Mucosa of descending colon (tissue), 3 donors: ENCODE measurements at regions not wholly inside any gene's neighbourhood (a gene's known extent, or its start where the extent isn't known, plus 50 kb on each side); places are given as distances from the start of the nearest gene placed in this dataset.
"Not testable (repeated sequence)": the region's sequence is repeated elsewhere in the genome, so short reads cannot be mapped to it uniquely, and the experiment has no call there.

ENCODE experiments used
- ATAC-seq: fragments of 200-7000 bp; cut with Tn5 transposase; one replicate; pipeline ENCODE4 v1.9.1; 2020; ENCODE audit warnings: mild to moderate bottlenecking, moderate library complexity
- DNase-seq, 3 donors: peaks; one replicate each; pipeline ENCODE4 v3.0.0-alpha.2; 2020
- H3K36me3 ChIP-seq: fragments of 200-600 bp; one replicate; pipeline ENCODE4 v1.8.0; 2021; ENCODE audit warnings: low read depth, mild to moderate bottlenecking
- H3K4me1 ChIP-seq: fragments of 200-600 bp; one replicate; pipeline ENCODE4 v1.8.0; 2021; ENCODE audit warnings: low read depth, mild to moderate bottlenecking
- H3K4me3 ChIP-seq: fragments of 200-600 bp; one replicate; pipeline ENCODE4 v1.8.0; 2021; ENCODE audit warnings: mild to moderate bottlenecking
- H3K9me3 ChIP-seq: fragments of 200-600 bp; one replicate; pipeline ENCODE4 v1.8.0; 2021; ENCODE audit warnings: mild to moderate bottlenecking
- intact Hi-C, 2 donors: fragments of 100-400 bp; cut with DNase I in 1 of 2; cut with micrococcal nuclease in 1 of 2; formaldehyde crosslinking; loops; one replicate each; pipeline versions ENCODE4 v1.11.0 to v1.11.1; 2022; cut with DNase I, micrococcal nuclease
- TF ChIP-seq, protein P1 (sequence below): fragments of 200-600 bp; IDR thresholded peaks from one replicate; pipeline ENCODE4 v1.8.0; 2022; ENCODE audit warnings: antibody characterized with exemption, mild to moderate bottlenecking
- donor health status: DM: no; HTN: no; CAD: no; lungs with moderate emphysema.
- donor health status: DM: no; HTN: no; CAD: no.
- donor health status: DM: no; HTN: yes; CAD: no.

DNA sequence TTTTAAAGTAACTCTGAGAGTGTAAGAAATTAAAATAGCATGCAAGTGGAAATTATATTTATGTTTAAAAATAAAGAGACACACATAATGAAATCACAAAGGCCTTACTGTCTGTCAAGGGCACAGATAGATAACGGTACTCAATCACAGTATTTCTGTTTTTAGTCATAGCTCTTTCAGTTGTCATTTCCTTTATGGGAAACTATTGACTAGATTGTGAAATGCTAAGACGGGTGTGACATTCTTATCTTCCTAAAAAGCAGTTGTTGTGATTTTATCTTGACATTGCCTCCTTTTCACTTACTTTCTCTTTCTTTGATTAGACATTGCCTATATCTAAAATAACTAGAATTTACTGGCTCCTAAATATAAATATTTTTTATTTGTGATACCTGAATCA lies 100.1 kb upstream of the PLSCR5 start:
- ATAC-seq (no peak), DNase-seq (no peak)
- TF ChIP-seq, protein P1, sequence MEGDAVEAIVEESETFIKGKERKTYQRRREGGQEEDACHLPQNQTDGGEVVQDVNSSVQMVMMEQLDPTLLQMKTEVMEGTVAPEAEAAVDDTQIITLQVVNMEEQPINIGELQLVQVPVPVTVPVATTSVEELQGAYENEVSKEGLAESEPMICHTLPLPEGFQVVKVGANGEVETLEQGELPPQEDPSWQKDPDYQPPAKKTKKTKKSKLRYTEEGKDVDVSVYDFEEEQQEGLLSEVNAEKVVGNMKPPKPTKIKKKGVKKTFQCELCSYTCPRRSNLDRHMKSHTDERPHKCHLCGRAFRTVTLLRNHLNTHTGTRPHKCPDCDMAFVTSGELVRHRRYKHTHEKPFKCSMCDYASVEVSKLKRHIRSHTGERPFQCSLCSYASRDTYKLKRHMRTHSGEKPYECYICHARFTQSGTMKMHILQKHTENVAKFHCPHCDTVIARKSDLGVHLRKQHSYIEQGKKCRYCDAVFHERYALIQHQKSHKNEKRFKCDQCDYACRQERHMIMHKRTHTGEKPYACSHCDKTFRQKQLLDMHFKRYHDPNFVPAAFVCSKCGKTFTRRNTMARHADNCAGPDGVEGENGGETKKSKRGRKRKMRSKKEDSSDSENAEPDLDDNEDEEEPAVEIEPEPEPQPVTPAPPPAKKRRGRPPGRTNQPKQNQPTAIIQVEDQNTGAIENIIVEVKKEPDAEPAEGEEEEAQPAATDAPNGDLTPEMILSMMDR = no peak
- no peaks in the 10 kb centered on the region for H3K4me1 ChIP-seq
- no peak overlapping the region for H3K4me3 ChIP-seq
- H3K36me3 ChIP-seq = no peaks in the 10 kb centered on the region
- intact Hi-C loops = no loop called here
- no peaks in the 10 kb centered on the region for H3K9me3 ChIP-seq

GRCh38 chr3:146702237-146702636 lies 97.1 kb upstream of the PLSCR5 start:
- Histone ChIP-seq H3K36me3 (no peaks in the 10 kb centered on the region), H3K4me1 (no peaks in the 10 kb centered on the region), H3K4me3 (no peak overlapping the region), H3K9me3 (no peaks in the 10 kb centered on the region)
- no peak for DNase-seq
- intact Hi-C loops = no loop called here
- TF ChIP-seq, protein P1 = no peak
- no peak for ATAC-seq

DNA sequence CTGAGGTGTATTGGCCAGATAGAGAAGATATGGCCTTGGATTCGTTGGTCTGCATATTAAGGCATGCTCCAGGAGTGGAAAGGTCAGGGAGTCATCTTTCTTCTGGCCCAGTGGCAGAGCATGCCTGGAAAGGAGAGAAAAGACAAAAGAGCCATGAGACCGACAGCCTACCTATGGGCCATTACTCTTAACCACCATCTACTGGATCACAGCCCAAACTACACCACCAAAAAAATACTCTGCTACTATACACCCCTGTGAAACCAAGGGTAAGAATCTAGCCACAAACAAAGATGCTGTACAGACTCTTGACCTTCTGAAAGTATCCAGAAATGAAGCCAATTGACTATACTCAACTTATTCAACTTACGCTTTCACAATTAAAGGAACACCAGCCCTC lies 96.1 kb upstream of the PLSCR5 start:
- intact Hi-C loops = no loop called here
- no peaks in the 10 kb centered on the region for H3K4me1 ChIP-seq
- TF ChIP-seq, protein P1 = no peak
- ATAC-seq = no peak
- H3K4me3 ChIP-seq = no peak overlapping the region
- no peaks in the 10 kb centered on the region for H3K36me3 ChIP-seq
- H3K9me3 ChIP-seq = no peaks in the 10 kb centered on the region
- DNase-seq = no peak

- ATAC-seq, H3K4me3 ChIP-seq, H3K4me1 ChIP-seq, H3K36me3 ChIP-seq, intact Hi-C loops, H3K9me3 ChIP-seq, DNase-seq: not testable (repeated sequence)
These were observed 94.9 kb upstream of the PLSCR5 start for GRCh38 chr3:146700025-146700424.

- TF ChIP-seq, protein P1 = no peak
- no peak for DNase-seq
- ATAC-seq = no peak
- Histone ChIP-seq H3K36me3 (no peaks in the 10 kb centered on the region), H3K4me1 (no peaks in the 10 kb centered on the region), H3K4me3 (no peak overlapping the region), H3K9me3 (no peaks in the 10 kb centered on the region)
- intact Hi-C loops = no loop called here
These were observed 87.1 kb upstream of the PLSCR5 start for GRCh38 chr3:146692254-146692653.

GRCh38 chr3:146685050-146685814 lies 80.1 kb upstream of the PLSCR5 start:
- H3K4me3 ChIP-seq = no peak overlapping the region
- no peaks in the 10 kb centered on the region for H3K36me3 ChIP-seq
- intact Hi-C loops = no loop called here
- DNase-seq (no peak), ATAC-seq (no peak)
- no peaks in the 10 kb centered on the region for H3K4me1 ChIP-seq
- no peaks in the 10 kb centered on the region for H3K9me3 ChIP-seq
- TF ChIP-seq, protein P1 = no peak
